ENCODE measurements at regions not wholly inside any gene's neighbourhood (a gene's known extent, or its start where the extent isn't known, plus 50 kb on each side); places are given as distances from the start of the nearest gene placed in this dataset.

DNA sequence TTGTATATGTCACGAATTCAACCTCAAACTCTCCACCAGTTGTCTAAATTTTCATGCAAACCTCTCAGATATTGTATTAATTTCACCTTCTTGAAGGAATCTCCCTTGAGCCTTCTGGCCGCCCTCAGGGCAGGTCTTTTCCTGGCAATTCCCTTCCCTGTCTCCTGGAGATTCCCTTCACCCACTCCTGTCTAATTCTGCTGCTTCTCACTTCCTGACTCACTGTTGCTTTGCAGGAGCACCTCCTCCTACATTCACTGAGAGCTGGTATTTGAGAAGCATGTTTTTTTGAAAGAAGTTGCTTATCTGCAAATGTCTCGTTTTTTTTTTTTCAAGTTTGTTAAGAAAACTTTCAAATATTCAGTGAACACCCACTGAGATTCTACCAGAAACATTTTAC lies 79.9 kb upstream of the OTOS start:
- TF ChIP-seq, protein P1, sequence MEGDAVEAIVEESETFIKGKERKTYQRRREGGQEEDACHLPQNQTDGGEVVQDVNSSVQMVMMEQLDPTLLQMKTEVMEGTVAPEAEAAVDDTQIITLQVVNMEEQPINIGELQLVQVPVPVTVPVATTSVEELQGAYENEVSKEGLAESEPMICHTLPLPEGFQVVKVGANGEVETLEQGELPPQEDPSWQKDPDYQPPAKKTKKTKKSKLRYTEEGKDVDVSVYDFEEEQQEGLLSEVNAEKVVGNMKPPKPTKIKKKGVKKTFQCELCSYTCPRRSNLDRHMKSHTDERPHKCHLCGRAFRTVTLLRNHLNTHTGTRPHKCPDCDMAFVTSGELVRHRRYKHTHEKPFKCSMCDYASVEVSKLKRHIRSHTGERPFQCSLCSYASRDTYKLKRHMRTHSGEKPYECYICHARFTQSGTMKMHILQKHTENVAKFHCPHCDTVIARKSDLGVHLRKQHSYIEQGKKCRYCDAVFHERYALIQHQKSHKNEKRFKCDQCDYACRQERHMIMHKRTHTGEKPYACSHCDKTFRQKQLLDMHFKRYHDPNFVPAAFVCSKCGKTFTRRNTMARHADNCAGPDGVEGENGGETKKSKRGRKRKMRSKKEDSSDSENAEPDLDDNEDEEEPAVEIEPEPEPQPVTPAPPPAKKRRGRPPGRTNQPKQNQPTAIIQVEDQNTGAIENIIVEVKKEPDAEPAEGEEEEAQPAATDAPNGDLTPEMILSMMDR (IDR thresholded peaks at IDR 0.05) = no peak
- no peak for TF ChIP-seq EP300 (IDR thresholded peaks at IDR 0.05)
- TF ChIP-seq POLR2A (IDR thresholded peaks at IDR 0.05) = no peak
- TF ChIP-seq POLR2AphosphoS5 (IDR thresholded peaks at IDR 0.05) = no peak

All from suprapubic skin (tissue), 4 donors.